ENCODE measurements at regions not wholly inside any gene's neighbourhood (a gene's known extent, or its start where the extent isn't known, plus 50 kb on each side); places are given as distances from the start of the nearest gene placed in this dataset.

- H3K4me3 ChIP-seq (ENCODE audit: low read depth in 1 of 2, low read length in 2 of 2), result no peak overlapping the region
- H3K36me3 ChIP-seq (ENCODE audit: control insufficient read depth in 2 of 2, insufficient read depth in 2 of 2, low read length in 1 of 2), result no peaks in the 10 kb centered on the region
- H3K27me3 ChIP-seq (ENCODE audit: control insufficient read depth in 1 of 2, insufficient read depth in 2 of 2, low read length in 2 of 2), result no peaks in the 10 kb centered on the region
- H3K9me3 ChIP-seq (ENCODE audit: control insufficient read depth in 2 of 2, insufficient read depth in 1 of 2, low read depth in 1 of 2, low read length in 1 of 2), result no peaks in the 10 kb centered on the region
- H3K27ac ChIP-seq (ENCODE audit: low read depth in 2 of 2, low read length in 1 of 2), result no peak overlapping the region
- no peaks in the 10 kb centered on the region for H3K4me1 ChIP-seq (ENCODE audit: control insufficient read depth in 2 of 2, insufficient read depth in 2 of 2, low read length in 1 of 2)
Measured at GRCh38 chr5:18078157-18078556, 443.9 kb downstream of the TAF11L14 start.

- H3K36me3 ChIP-seq (ENCODE audit: control insufficient read depth in 2 of 2, insufficient read depth in 2 of 2, low read length in 1 of 2), result no peaks in the 10 kb centered on the region
- no peaks in the 10 kb centered on the region for H3K9me3 ChIP-seq (ENCODE audit: control insufficient read depth in 2 of 2, insufficient read depth in 1 of 2, low read depth in 1 of 2, low read length in 1 of 2)
- no peak overlapping the region for H3K27ac ChIP-seq (ENCODE audit: low read depth in 2 of 2, low read length in 1 of 2)
- H3K27me3 ChIP-seq (ENCODE audit: control insufficient read depth in 1 of 2, insufficient read depth in 2 of 2, low read length in 2 of 2), result no peaks in the 10 kb centered on the region
- H3K4me1 ChIP-seq (ENCODE audit: control insufficient read depth in 2 of 2, insufficient read depth in 2 of 2, low read length in 1 of 2), result no peaks in the 10 kb centered on the region
- no peak overlapping the region for H3K4me3 ChIP-seq (ENCODE audit: low read depth in 1 of 2, low read length in 2 of 2)
- WGBS, 2 donors, result 87 to 89% methylated on average over 3 of the region's 3 CpGs
Measured at GRCh38 chr5:18079831-18080230, 445.6 kb downstream of the TAF11L14 start.

- no peak overlapping the region for H3K27ac ChIP-seq (ENCODE audit: low read depth in 2 of 2, low read length in 1 of 2)
- H3K9me3 ChIP-seq (ENCODE audit: control insufficient read depth in 2 of 2, insufficient read depth in 1 of 2, low read depth in 1 of 2, low read length in 1 of 2), result no peaks in the 10 kb centered on the region
- H3K27me3 ChIP-seq (ENCODE audit: control insufficient read depth in 1 of 2, insufficient read depth in 2 of 2, low read length in 2 of 2), result no peaks in the 10 kb centered on the region
- no peak overlapping the region for H3K4me3 ChIP-seq (ENCODE audit: low read depth in 1 of 2, low read length in 2 of 2)
- H3K36me3 ChIP-seq (ENCODE audit: control insufficient read depth in 2 of 2, insufficient read depth in 2 of 2, low read length in 1 of 2), result no peaks in the 10 kb centered on the region
- H3K4me1 ChIP-seq (ENCODE audit: control insufficient read depth in 2 of 2, insufficient read depth in 2 of 2, low read length in 1 of 2), result no peaks in the 10 kb centered on the region
- 68 to 72% methylated on average over 9 of the region's 9 CpGs for WGBS, 2 donors
Measured at GRCh38 chr5:18088020-18088579, 453.8 kb downstream of the TAF11L14 start.

GRCh38 chr5:18090177-18090576 is 455.9 kb downstream of the TAF11L14 start:
- Histone ChIP-seq H3K9me3 (ENCODE audit: control insufficient read depth in 2 of 2, insufficient read depth in 1 of 2, low read depth in 1 of 2, low read length in 1 of 2) (no peaks in the 10 kb centered on the region), H3K27me3 (ENCODE audit: control insufficient read depth in 1 of 2, insufficient read depth in 2 of 2, low read length in 2 of 2) (no peaks in the 10 kb centered on the region), H3K27ac (ENCODE audit: low read depth in 2 of 2, low read length in 1 of 2) (no peak overlapping the region), H3K4me1 (ENCODE audit: control insufficient read depth in 2 of 2, insufficient read depth in 2 of 2, low read length in 1 of 2) (no peaks in the 10 kb centered on the region), H3K4me3 (ENCODE audit: low read depth in 1 of 2, low read length in 2 of 2) (no peak overlapping the region), H3K36me3 (ENCODE audit: control insufficient read depth in 2 of 2, insufficient read depth in 2 of 2, low read length in 1 of 2) (no peaks in the 10 kb centered on the region)
- 83 to 88% methylated on average over 2 of the region's 2 CpGs for WGBS, 2 donors

- Histone ChIP-seq H3K4me1 (ENCODE audit: control insufficient read depth in 2 of 2, insufficient read depth in 2 of 2, low read length in 1 of 2) (no peaks in the 10 kb centered on the region), H3K9me3 (ENCODE audit: control insufficient read depth in 2 of 2, insufficient read depth in 1 of 2, low read depth in 1 of 2, low read length in 1 of 2) (no peaks in the 10 kb centered on the region), H3K36me3 (ENCODE audit: control insufficient read depth in 2 of 2, insufficient read depth in 2 of 2, low read length in 1 of 2) (no peaks in the 10 kb centered on the region), H3K27ac (ENCODE audit: low read depth in 2 of 2, low read length in 1 of 2) (no peak overlapping the region), H3K27me3 (ENCODE audit: control insufficient read depth in 1 of 2, insufficient read depth in 2 of 2, low read length in 2 of 2) (no peaks in the 10 kb centered on the region), H3K4me3 (ENCODE audit: low read depth in 1 of 2, low read length in 2 of 2) (no peak overlapping the region)
- WGBS, 2 donors, result 15 to 17% methylated on average over 2 of the region's 2 CpGs
Measured at GRCh38 chr5:18091142-18091541, 456.9 kb downstream of the TAF11L14 start.

GRCh38 chr5:18091758-18092157 is 457.5 kb downstream of the TAF11L14 start:
- no peaks in the 10 kb centered on the region for H3K4me1 ChIP-seq (ENCODE audit: control insufficient read depth in 2 of 2, insufficient read depth in 2 of 2, low read length in 1 of 2)
- 72 to 78% methylated on average over 2 of the region's 2 CpGs for WGBS, 2 donors

GRCh38 chr5:18095061-18095460 is 460.8 kb downstream of the TAF11L14 start:
- Histone ChIP-seq H3K4me3 (ENCODE audit: low read depth in 1 of 2, low read length in 2 of 2) (no peak overlapping the region), H3K27ac (ENCODE audit: low read depth in 2 of 2, low read length in 1 of 2) (no peak overlapping the region), H3K36me3 (ENCODE audit: control insufficient read depth in 2 of 2, insufficient read depth in 2 of 2, low read length in 1 of 2) (no peaks in the 10 kb centered on the region), H3K4me1 (ENCODE audit: control insufficient read depth in 2 of 2, insufficient read depth in 2 of 2, low read length in 1 of 2) (no peaks in the 10 kb centered on the region), H3K9me3 (ENCODE audit: control insufficient read depth in 2 of 2, insufficient read depth in 1 of 2, low read depth in 1 of 2, low read length in 1 of 2) (no peaks in the 10 kb centered on the region), H3K27me3 (ENCODE audit: control insufficient read depth in 1 of 2, insufficient read depth in 2 of 2, low read length in 2 of 2) (no peaks in the 10 kb centered on the region)
- WGBS, 2 donors, result 87 to 93% methylated on average over 2 of the region's 2 CpGs

More at GRCh38 chr5:18091758-18092157, 457.5 kb downstream of the TAF11L14 start:
- Histone ChIP-seq H3K36me3 (ENCODE audit: control insufficient read depth in 2 of 2, insufficient read depth in 2 of 2, low read length in 1 of 2) (no peaks in the 10 kb centered on the region), H3K27ac (ENCODE audit: low read depth in 2 of 2, low read length in 1 of 2) (no peak overlapping the region), H3K9me3 (ENCODE audit: control insufficient read depth in 2 of 2, insufficient read depth in 1 of 2, low read depth in 1 of 2, low read length in 1 of 2) (no peaks in the 10 kb centered on the region), H3K27me3 (ENCODE audit: control insufficient read depth in 1 of 2, insufficient read depth in 2 of 2, low read length in 2 of 2) (no peaks in the 10 kb centered on the region), H3K4me3 (ENCODE audit: low read depth in 1 of 2, low read length in 2 of 2) (no peak overlapping the region)

- no peaks in the 10 kb centered on the region for H3K4me1 ChIP-seq (ENCODE audit: control insufficient read depth in 2 of 2, insufficient read depth in 2 of 2, low read length in 1 of 2)
- no peak overlapping the region for H3K4me3 ChIP-seq (ENCODE audit: low read depth in 1 of 2, low read length in 2 of 2)
- H3K9me3 ChIP-seq (ENCODE audit: control insufficient read depth in 2 of 2, insufficient read depth in 1 of 2, low read depth in 1 of 2, low read length in 1 of 2), result no peaks in the 10 kb centered on the region
- no peaks in the 10 kb centered on the region for H3K27me3 ChIP-seq (ENCODE audit: control insufficient read depth in 1 of 2, insufficient read depth in 2 of 2, low read length in 2 of 2)
- H3K36me3 ChIP-seq (ENCODE audit: control insufficient read depth in 2 of 2, insufficient read depth in 2 of 2, low read length in 1 of 2), result no peaks in the 10 kb centered on the region
- WGBS, 2 donors, result 65 to 70% methylated on average over 5 of the region's 5 CpGs
- no peak overlapping the region for H3K27ac ChIP-seq (ENCODE audit: low read depth in 2 of 2, low read length in 1 of 2)
Measured at GRCh38 chr5:18097817-18098216, 463.6 kb downstream of the TAF11L14 start.

GRCh38 chr5:18098691-18099090 is 464.4 kb downstream of the TAF11L14 start:
- no peaks in the 10 kb centered on the region for H3K9me3 ChIP-seq (ENCODE audit: control insufficient read depth in 2 of 2, insufficient read depth in 1 of 2, low read depth in 1 of 2, low read length in 1 of 2)
- H3K27ac ChIP-seq (ENCODE audit: low read depth in 2 of 2, low read length in 1 of 2), result no peak overlapping the region
- H3K27me3 ChIP-seq (ENCODE audit: control insufficient read depth in 1 of 2, insufficient read depth in 2 of 2, low read length in 2 of 2), result no peaks in the 10 kb centered on the region
- H3K4me3 ChIP-seq (ENCODE audit: low read depth in 1 of 2, low read length in 2 of 2), result no peak overlapping the region
- H3K4me1 ChIP-seq (ENCODE audit: control insufficient read depth in 2 of 2, insufficient read depth in 2 of 2, low read length in 1 of 2), result no peaks in the 10 kb centered on the region
- 42 to 44% methylated on average over 2 of the region's 2 CpGs for WGBS, 2 donors
- H3K36me3 ChIP-seq (ENCODE audit: control insufficient read depth in 2 of 2, insufficient read depth in 2 of 2, low read length in 1 of 2), result no peaks in the 10 kb centered on the region

- no peaks in the 10 kb centered on the region for H3K27me3 ChIP-seq (ENCODE audit: control insufficient read depth in 1 of 2, insufficient read depth in 2 of 2, low read length in 2 of 2)
- no peak overlapping the region for H3K27ac ChIP-seq (ENCODE audit: low read depth in 2 of 2, low read length in 1 of 2)
- 52 to 58% methylated on average over 2 of the region's 2 CpGs for WGBS, 2 donors
- H3K36me3 ChIP-seq (ENCODE audit: control insufficient read depth in 2 of 2, insufficient read depth in 2 of 2, low read length in 1 of 2), result no peaks in the 10 kb centered on the region
- no peaks in the 10 kb centered on the region for H3K4me1 ChIP-seq (ENCODE audit: control insufficient read depth in 2 of 2, insufficient read depth in 2 of 2, low read length in 1 of 2)
- H3K4me3 ChIP-seq (ENCODE audit: low read depth in 1 of 2, low read length in 2 of 2), result no peak overlapping the region
- no peaks in the 10 kb centered on the region for H3K9me3 ChIP-seq (ENCODE audit: control insufficient read depth in 2 of 2, insufficient read depth in 1 of 2, low read depth in 1 of 2, low read length in 1 of 2)
Measured at GRCh38 chr5:18099261-18099660, 465.0 kb downstream of the TAF11L14 start.

All from esophagus (tissue), 2 donors.